ENCODE measurements at regions not wholly inside any gene's neighbourhood (a gene's known extent, or its start where the extent isn't known, plus 50 kb on each side); places are given as distances from the start of the nearest gene placed in this dataset.

- TF ChIP-seq CTCF (IDR thresholded peaks at IDR 0.05; ENCODE audit: extremely low read depth in 1 of 2, insufficient read depth in 1 of 2, low read depth in 1 of 2, low read length in 2 of 2) (no peak), POLR2A (IDR thresholded peaks at IDR 0.05; ENCODE audit: low read depth, low read length) (no peak), POLR2AphosphoS5 (IDR thresholded peaks at IDR 0.05; ENCODE audit: insufficient read depth, low read depth, low read length) (no peak), EZH2 (IDR thresholded peaks at IDR 0.05; ENCODE audit: borderline replicate concordance, low read depth, low read length, severe bottlenecking) (no peak), FOS (IDR thresholded peaks at IDR 0.05; ENCODE audit: borderline replicate concordance, insufficient read depth, low read length) (no peak), MAX (IDR thresholded peaks at IDR 0.05; ENCODE audit: insufficient read depth, insufficient read length) (no peak), MYC (IDR thresholded peaks at IDR 0.05; ENCODE audit: low read depth, low read length) (no peak), JUN (IDR thresholded peaks at IDR 0.05; ENCODE audit: borderline replicate concordance, insufficient read depth, insufficient read length, low read depth) (no peak), GATA2 (IDR thresholded peaks at IDR 0.05; ENCODE audit: insufficient read depth, insufficient read length, low read depth, low read length) (no peak)
Observed at GRCh38 chr18:8942909-8943545, 159.5 kb upstream of the NDUFV2 start.
